ENCODE measurements at regions not wholly inside any gene's neighbourhood (a gene's known extent, or its start where the extent isn't known, plus 50 kb on each side); places are given as distances from the start of the nearest gene placed in this dataset.

GRCh38 chr10:61545170-61545569 lies 92.0 kb upstream of the TMEM26 start:
- ChIA-PET POLR2A (no interaction called here), CTCF (interaction anchor here (0.8 kb wide), 1 partner anchor 172 kb away, joined by 3 read pairs; no protein-coding TSS in a partner anchor)
- H3K27me3 Mint-ChIP-seq: peaks cover 9% of the 10 kb centered on the region
- no peaks in the 10 kb centered on the region for H3K4me1 Mint-ChIP-seq
- ATAC-seq (no peak), DNase-seq (no peak)
- intact Hi-C loops (cut with DNase I, micrococcal nuclease): no loop called here
- H3K27ac Mint-ChIP-seq: no peak overlapping the region
- H3K4me3 Mint-ChIP-seq: no peak overlapping the region
- H3K9me3 Mint-ChIP-seq (ENCODE audit: low read depth): no peaks in the 10 kb centered on the region
- no peaks in the 10 kb centered on the region for H3K36me3 Mint-ChIP-seq (ENCODE audit: low read depth)

- no peaks in the 10 kb centered on the region for H3K4me1 Mint-ChIP-seq
- ATAC-seq (no peak), DNase-seq (no peak)
- H3K27me3 Mint-ChIP-seq: peaks cover 11% of the 10 kb centered on the region
- H3K9me3 Mint-ChIP-seq (ENCODE audit: low read depth): no peaks in the 10 kb centered on the region
- ChIA-PET CTCF (interaction anchor here (0.6 kb wide), 1 partner anchor 16 kb away, joined by 3 read pairs; no protein-coding TSS in a partner anchor), POLR2A (no interaction called here)
- H3K27ac Mint-ChIP-seq: no peak overlapping the region
- intact Hi-C loops (cut with DNase I, micrococcal nuclease): no loop called here
- no peaks in the 10 kb centered on the region for H3K36me3 Mint-ChIP-seq (ENCODE audit: low read depth)
- H3K4me3 Mint-ChIP-seq: no peak overlapping the region
Observed at GRCh38 chr10:61543831-61544230, 90.7 kb upstream of the TMEM26 start.

GRCh38 chr10:61542596-61542995 lies 89.4 kb upstream of the TMEM26 start:
- no peaks in the 10 kb centered on the region for H3K4me1 Mint-ChIP-seq
- CTCF ChIA-PET: no interaction called here

GRCh38 chr10:61541960-61542359 lies 88.8 kb upstream of the TMEM26 start:
- POLR2A ChIA-PET: no interaction called here
- H3K27ac Mint-ChIP-seq: no peak overlapping the region
- ATAC-seq (no peak), DNase-seq (no peak)
- no peaks in the 10 kb centered on the region for H3K36me3 Mint-ChIP-seq (ENCODE audit: low read depth)
- H3K4me3 Mint-ChIP-seq: no peak overlapping the region
- intact Hi-C loops (cut with DNase I, micrococcal nuclease): no loop called here
- H3K4me1 Mint-ChIP-seq: no peaks in the 10 kb centered on the region
- peaks cover 8% of the 10 kb centered on the region for H3K27me3 Mint-ChIP-seq
- CTCF ChIA-PET: no interaction called here
- no peaks in the 10 kb centered on the region for H3K9me3 Mint-ChIP-seq (ENCODE audit: low read depth)

More at GRCh38 chr10:61542596-61542995, 89.4 kb upstream of the TMEM26 start:
- no peak overlapping the region for H3K27ac Mint-ChIP-seq
- no peaks in the 10 kb centered on the region for H3K36me3 Mint-ChIP-seq (ENCODE audit: low read depth)
- ATAC-seq (no peak), DNase-seq (no peak)
- H3K4me3 Mint-ChIP-seq: no peak overlapping the region
- intact Hi-C loops (cut with DNase I, micrococcal nuclease): no loop called here
- peaks cover 8% of the 10 kb centered on the region for H3K27me3 Mint-ChIP-seq
- POLR2A ChIA-PET: no interaction called here
- H3K9me3 Mint-ChIP-seq (ENCODE audit: low read depth): no peaks in the 10 kb centered on the region

- no peaks in the 10 kb centered on the region for H3K36me3 Mint-ChIP-seq (ENCODE audit: low read depth)
- H3K4me3 Mint-ChIP-seq: no peak overlapping the region
- ChIA-PET CTCF (interaction anchor here (0.6 kb wide), 1 partner anchor 576 kb away, joined by 3 read pairs; no protein-coding TSS in a partner anchor), POLR2A (no interaction called here)
- no peaks in the 10 kb centered on the region for H3K9me3 Mint-ChIP-seq (ENCODE audit: low read depth)
- H3K27ac Mint-ChIP-seq: no peak overlapping the region
- DNase-seq (no peak), ATAC-seq (no peak)
- no peaks in the 10 kb centered on the region for H3K4me1 Mint-ChIP-seq
- intact Hi-C loops (cut with DNase I, micrococcal nuclease): no loop called here
- peaks cover 5% of the 10 kb centered on the region for H3K27me3 Mint-ChIP-seq
Observed at GRCh38 chr10:61539876-61540275, 86.7 kb upstream of the TMEM26 start.

GRCh38 chr10:61529208-61529607 lies 76.0 kb upstream of the TMEM26 start:
- Mint-ChIP-seq H3K9me3 (ENCODE audit: low read depth) (no peaks in the 10 kb centered on the region), H3K27ac (no peak overlapping the region), H3K36me3 (ENCODE audit: low read depth) (no peaks in the 10 kb centered on the region), H3K27me3 (peaks cover 5% of the 10 kb centered on the region), H3K4me1 (no peaks in the 10 kb centered on the region), H3K4me3 (no peak overlapping the region)
- intact Hi-C loops (cut with DNase I, micrococcal nuclease): no loop called here
- ChIA-PET CTCF (no interaction called here), POLR2A (no interaction called here)
- ATAC-seq (no peak), DNase-seq (no peak)

GRCh38 chr10:61503051-61503450 lies 49.9 kb upstream of the TMEM26 start:
- ATAC-seq (no peak), DNase-seq (no peak)
- intact Hi-C loops (cut with DNase I, micrococcal nuclease): no loop called here
- H3K4me1 Mint-ChIP-seq: no peaks in the 10 kb centered on the region
- no peaks in the 10 kb centered on the region for H3K36me3 Mint-ChIP-seq (ENCODE audit: low read depth)
- ChIA-PET POLR2A (no interaction called here), CTCF (no interaction called here)
- no peak overlapping the region for H3K27ac Mint-ChIP-seq
- H3K27me3 Mint-ChIP-seq: peaks cover 5% of the 10 kb centered on the region
- H3K9me3 Mint-ChIP-seq (ENCODE audit: low read depth): no peaks in the 10 kb centered on the region
- no peak overlapping the region for H3K4me3 Mint-ChIP-seq

Data from activated CD4-positive, alpha-beta T cell treated with anti-CD3 and anti-CD28 coated beads for 36 hours (primary cell).